GM06990 (cell line): ENCODE measurements at regions not wholly inside any gene's neighbourhood (a gene's known extent, or its start where the extent isn't known, plus 50 kb on each side); places are given as distances from the start of the nearest gene placed in this dataset.

ENCODE experiments used
- DNase-seq: peaks from one replicate; pipeline ENCODE4 v3.0.0-alpha.2; 2011; ENCODE audit not compliant: insufficient read length; ENCODE audit errors: extremely low read depth
- H3K27me3 ChIP-seq: replicated peaks from 2 replicates; pipeline ENCODE4 v1.6.0; 2011; ENCODE audit warnings: low read length; ENCODE audit not compliant: control insufficient read depth, insufficient read depth
- H3K36me3 ChIP-seq: 2 replicates; pipeline ENCODE4 v1.5.1; 2011; ENCODE audit warnings: low read length; ENCODE audit not compliant: control insufficient read depth, insufficient read depth
- H3K4me3 ChIP-seq: replicated peaks from 2 replicates; pipeline ENCODE4 v1.5.1; 2011; ENCODE audit warnings: low read depth, mild to moderate bottlenecking, control low read depth, low read length
- TF ChIP-seq, protein P1 (sequence below): IDR thresholded peaks from 2 replicates; pipeline ENCODE4 v1.5.1; 2011; ENCODE audit warnings: low read length, control low read depth, mild to moderate bottlenecking, inconsistent platforms; ENCODE audit not compliant: insufficient read depth, poor library complexity, severe bottlenecking

DNA sequence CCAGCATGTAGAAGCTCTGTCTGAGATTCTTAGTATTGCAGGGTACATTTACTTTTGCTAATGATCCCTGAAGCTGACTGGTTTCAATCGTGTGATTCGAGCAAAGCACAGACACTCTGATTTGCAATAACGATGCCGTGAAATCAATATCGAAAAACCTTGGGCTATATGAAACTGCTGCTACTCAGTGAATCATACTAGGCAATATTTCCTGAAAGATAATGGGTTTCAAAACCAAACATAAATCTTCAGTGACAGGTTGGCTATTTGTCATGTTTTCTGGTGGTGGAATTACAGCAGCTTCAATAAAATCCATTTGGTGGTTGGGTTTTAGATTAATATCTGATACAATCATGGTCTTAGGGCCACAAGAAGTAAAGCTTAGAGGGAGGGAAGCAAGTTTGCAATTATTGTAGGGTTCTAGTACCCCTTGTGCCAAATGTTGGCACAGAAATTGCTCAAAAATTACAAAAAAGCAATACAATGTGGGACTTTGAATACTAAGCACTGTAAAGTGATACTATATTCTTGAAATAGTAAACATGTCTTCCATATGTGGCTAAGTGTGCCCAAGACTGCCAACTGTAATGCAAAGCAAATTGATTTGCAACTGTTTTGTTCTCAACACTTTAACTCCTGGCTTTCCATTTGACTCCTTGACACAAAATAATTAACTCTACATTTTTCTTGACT is 112.4 kb upstream of the JAZF1 start:
- no peaks in the 10 kb centered on the region for H3K36me3 ChIP-seq
- peak; percentile 32 for DNase-seq
- H3K4me3 ChIP-seq, result no peak overlapping the region
- TF ChIP-seq, protein P1, sequence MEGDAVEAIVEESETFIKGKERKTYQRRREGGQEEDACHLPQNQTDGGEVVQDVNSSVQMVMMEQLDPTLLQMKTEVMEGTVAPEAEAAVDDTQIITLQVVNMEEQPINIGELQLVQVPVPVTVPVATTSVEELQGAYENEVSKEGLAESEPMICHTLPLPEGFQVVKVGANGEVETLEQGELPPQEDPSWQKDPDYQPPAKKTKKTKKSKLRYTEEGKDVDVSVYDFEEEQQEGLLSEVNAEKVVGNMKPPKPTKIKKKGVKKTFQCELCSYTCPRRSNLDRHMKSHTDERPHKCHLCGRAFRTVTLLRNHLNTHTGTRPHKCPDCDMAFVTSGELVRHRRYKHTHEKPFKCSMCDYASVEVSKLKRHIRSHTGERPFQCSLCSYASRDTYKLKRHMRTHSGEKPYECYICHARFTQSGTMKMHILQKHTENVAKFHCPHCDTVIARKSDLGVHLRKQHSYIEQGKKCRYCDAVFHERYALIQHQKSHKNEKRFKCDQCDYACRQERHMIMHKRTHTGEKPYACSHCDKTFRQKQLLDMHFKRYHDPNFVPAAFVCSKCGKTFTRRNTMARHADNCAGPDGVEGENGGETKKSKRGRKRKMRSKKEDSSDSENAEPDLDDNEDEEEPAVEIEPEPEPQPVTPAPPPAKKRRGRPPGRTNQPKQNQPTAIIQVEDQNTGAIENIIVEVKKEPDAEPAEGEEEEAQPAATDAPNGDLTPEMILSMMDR, result no peak
- no peaks in the 10 kb centered on the region for H3K27me3 ChIP-seq

DNA sequence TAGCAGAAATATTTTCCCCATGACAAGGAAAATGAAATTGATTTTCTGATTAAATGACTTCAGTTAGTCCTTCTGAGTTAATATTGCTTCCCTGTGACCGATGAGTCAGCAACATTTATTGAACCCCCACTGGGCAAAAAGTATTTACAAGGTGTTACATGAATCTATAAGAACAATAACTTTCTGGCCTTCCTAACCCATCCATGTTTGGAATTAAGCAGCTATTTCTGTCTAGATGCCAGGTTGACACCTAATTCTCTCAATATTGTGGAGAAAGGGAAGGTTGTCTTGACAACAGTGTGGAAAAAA is 112.9 kb upstream of the JAZF1 start:
- no peak for DNase-seq
- no peak overlapping the region for H3K4me3 ChIP-seq
- TF ChIP-seq, protein P1, result no peak
- no peaks in the 10 kb centered on the region for H3K36me3 ChIP-seq
- H3K27me3 ChIP-seq, result no peaks in the 10 kb centered on the region

DNA sequence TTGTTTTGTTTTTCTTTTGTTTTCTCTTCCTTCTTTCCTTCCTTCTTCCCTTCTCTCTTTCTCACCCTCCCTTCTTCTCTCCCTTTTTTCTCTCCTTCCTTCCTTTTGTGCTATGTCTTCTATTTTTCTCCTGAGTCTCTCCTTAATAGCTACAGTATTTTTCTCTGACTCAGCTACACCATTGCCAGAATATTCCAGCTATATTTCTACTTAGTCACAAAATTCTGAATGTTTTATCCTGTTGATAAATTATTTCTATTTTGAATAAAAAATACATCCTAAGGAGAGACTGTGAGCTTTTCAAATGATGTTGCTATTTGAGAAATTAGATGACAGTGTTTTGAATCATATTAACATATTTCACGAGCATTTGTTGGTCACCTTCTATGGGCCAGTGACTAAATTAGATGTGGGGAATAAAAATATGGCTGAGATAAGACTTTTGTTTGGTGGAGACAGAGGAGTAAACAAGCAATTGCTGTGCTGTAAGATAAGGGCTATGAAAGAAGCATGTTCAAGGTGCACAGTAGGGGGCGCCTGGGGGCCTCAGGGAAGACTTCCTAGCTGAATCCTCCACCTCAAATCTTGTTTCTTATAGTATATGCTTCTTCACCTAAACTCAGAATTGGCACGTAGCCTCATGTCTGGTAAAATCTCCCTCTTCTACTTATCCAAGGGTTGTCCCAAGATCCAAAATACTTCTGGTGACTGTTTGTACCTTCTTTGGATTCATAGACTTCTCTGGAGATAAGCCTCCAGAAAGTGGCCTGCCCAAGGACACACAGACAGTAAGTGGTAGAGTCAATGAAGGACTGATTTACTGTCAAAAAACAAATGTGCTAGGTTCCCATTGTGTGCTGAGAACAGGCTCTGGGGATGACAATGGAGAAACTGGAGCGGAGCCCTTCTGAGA is 115.5 kb upstream of the CREB5 start:
- H3K27me3 ChIP-seq, result no peaks in the 10 kb centered on the region; the same call in 1 of the 2 replicates
- DNase-seq, result no peak
- TF ChIP-seq, protein P1, result peak; percentile 71
- no peaks in the 10 kb centered on the region for H3K36me3 ChIP-seq
- H3K4me3 ChIP-seq, result no peak overlapping the region

DNA sequence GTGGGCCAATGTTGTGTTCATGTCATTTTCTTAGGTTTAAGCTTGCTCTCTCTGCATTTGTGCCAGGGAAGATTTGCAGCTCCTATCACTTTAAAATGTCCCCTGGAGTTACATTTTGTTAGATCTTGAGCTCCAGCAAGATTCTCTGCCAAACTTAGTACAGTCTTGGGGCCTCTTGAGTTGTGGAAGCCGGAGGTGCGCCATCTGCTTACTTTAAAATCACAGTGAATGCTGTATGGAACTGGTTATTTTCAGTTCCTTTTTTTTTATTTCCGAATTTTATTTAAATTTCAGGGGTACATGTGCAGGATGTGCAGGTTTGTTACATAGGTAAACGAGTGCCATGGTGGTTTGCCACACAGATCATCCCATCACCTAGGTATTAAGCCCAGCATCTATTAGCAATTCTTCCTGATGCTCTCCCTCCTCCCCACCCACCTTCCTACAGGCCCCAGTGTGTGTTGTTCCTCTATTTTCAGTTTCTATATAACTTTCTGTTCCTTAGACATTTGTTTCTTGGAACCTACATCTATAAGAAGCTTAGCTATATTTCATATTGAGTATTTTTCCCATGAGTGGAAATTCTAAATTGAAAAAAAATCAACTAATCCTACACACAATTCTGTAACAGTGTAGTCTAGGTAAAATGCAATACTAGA is 114.4 kb upstream of the CREB5 start:
- TF ChIP-seq, protein P1, result no peak
- H3K4me3 ChIP-seq, result no peak overlapping the region
- H3K27me3 ChIP-seq, result no peaks in the 10 kb centered on the region; the same call in 1 of the 2 replicates

DNA sequence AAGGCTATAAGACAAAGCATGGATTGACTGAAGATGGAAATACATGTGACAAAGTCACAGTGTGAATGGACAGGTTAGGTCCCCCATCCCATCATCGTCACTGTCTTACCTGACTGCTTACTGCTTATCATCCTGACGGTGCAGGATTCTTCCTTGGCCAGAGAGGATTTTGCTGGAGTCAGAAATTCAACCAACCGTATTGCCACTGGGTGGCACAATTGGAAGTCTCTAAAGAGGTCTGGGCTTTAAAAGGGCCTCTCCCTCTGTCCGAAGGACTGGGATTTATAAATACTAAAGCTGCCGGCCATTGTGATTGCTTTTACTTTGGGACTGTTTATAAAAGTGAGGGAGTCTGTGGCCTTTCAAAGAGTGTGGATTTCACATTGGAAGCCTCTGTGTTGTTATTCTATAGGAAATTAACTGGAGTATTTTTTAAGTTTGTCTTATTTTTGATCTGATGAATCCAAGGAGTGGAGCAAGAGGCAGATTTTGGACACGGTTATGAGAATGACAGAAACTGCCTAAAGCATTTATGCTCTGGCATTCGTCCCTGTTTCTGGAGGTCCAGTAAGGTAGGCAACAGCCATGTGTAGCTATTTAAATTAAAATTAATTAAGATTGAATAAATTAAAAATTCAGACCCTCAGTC is 113.3 kb upstream of the CREB5 start:
- Histone ChIP-seq H3K27me3 (no peaks in the 10 kb centered on the region; the same call in 1 of the 2 replicates), H3K4me3 (no peak overlapping the region), H3K36me3 (no peaks in the 10 kb centered on the region)
- TF ChIP-seq, protein P1, result no peak
- DNase-seq, result no peak

More for the DNA sequence above, 114.4 kb upstream of the CREB5 start:
- no peak for DNase-seq
- no peaks in the 10 kb centered on the region for H3K36me3 ChIP-seq
